HEK293T (cell line): ENCODE measurements at regions not wholly inside any gene's neighbourhood (a gene's known extent, or its start where the extent isn't known, plus 50 kb on each side); places are given as distances from the start of the nearest gene placed in this dataset.

ENCODE experiments used
- CTBP1 ChIP-seq: fragments of 450-650 bp; IDR thresholded peaks from 2 replicates; pipeline ENCODE4 v1.6.1; 2016; ENCODE audit warnings: borderline replicate concordance
- FOXA1 ChIP-seq: fragments of 450-650 bp; IDR thresholded peaks from 2 replicates; pipeline ENCODE4 v1.6.1; 2016; ENCODE audit warnings: mild to moderate bottlenecking
- HDGF ChIP-seq: fragments of 450-650 bp; IDR thresholded peaks from 2 replicates; pipeline ENCODE4 v1.6.1; 2017; ENCODE audit warnings: antibody characterized with exemption, borderline replicate concordance
- NFRKB ChIP-seq: fragments of 450-650 bp; IDR thresholded peaks from 2 replicates; pipeline ENCODE4 v1.6.1; 2016; ENCODE audit warnings: mild to moderate bottlenecking, moderate library complexity
- SUZ12 ChIP-seq: fragments of 450-650 bp; IDR thresholded peaks from 2 replicates; pipeline ENCODE4 v1.6.1; 2016; ENCODE audit warnings: mild to moderate bottlenecking
- ZNF384 ChIP-seq: fragments of 450-650 bp; IDR thresholded peaks from 2 replicates; pipeline ENCODE4 v1.6.1; 2016

DNA sequence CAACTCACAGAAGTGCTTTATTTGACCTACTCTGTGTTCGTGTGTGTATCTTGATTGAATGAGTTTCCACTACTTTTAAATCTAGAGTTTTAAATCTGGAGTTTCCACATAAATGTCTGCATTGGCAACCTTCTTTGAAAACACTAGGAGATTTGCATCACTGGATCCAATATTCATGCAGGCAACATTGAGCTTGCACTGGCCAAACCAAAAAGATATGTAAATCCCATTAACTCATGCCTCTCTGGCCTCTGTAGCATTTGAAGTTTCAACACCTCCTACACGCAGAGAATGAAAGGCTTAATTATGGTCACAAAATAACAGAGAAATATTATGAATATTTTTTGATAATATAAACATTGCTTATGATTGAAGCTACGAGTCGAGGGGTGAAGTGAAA, 178.6 kb downstream of the DUSP6 start:
- TF ChIP-seq SUZ12 (no peak), HDGF (no peak), FOXA1 (no peak), NFRKB (no peak), CTBP1 (no peak), ZNF384 (no peak)
